ENCODE measurements at regions not wholly inside any gene's neighbourhood (a gene's known extent, or its start where the extent isn't known, plus 50 kb on each side); places are given as distances from the start of the nearest gene placed in this dataset.

DNA sequence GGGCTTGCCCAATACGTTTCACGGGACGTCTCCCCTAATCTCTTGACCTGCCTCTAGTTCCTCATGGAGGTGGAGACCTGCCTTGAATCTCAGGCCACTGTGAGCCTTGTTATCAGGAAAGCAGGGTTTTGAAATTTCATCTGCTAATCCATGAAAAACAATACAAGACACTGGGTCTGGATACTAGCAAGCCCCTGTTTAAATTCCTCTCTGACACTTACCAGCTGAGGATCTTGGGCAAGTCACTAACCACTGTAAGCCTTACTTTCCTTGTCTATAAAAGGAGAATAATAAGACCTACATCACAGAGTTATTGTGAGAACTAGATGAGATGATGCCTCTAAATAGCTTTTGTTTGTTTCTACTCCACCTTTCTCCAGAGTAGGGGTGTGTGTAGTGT, 303.6 kb downstream of the FGFR2 start:
- H3K4me3 ChIP-seq (ENCODE audit: low read depth, low read length): no peak overlapping the region
- TF ChIP-seq, protein P1, sequence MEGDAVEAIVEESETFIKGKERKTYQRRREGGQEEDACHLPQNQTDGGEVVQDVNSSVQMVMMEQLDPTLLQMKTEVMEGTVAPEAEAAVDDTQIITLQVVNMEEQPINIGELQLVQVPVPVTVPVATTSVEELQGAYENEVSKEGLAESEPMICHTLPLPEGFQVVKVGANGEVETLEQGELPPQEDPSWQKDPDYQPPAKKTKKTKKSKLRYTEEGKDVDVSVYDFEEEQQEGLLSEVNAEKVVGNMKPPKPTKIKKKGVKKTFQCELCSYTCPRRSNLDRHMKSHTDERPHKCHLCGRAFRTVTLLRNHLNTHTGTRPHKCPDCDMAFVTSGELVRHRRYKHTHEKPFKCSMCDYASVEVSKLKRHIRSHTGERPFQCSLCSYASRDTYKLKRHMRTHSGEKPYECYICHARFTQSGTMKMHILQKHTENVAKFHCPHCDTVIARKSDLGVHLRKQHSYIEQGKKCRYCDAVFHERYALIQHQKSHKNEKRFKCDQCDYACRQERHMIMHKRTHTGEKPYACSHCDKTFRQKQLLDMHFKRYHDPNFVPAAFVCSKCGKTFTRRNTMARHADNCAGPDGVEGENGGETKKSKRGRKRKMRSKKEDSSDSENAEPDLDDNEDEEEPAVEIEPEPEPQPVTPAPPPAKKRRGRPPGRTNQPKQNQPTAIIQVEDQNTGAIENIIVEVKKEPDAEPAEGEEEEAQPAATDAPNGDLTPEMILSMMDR (IDR thresholded peaks at IDR 0.05; ENCODE audit: borderline replicate concordance, insufficient read depth, low read depth, low read length): no peak

DNA sequence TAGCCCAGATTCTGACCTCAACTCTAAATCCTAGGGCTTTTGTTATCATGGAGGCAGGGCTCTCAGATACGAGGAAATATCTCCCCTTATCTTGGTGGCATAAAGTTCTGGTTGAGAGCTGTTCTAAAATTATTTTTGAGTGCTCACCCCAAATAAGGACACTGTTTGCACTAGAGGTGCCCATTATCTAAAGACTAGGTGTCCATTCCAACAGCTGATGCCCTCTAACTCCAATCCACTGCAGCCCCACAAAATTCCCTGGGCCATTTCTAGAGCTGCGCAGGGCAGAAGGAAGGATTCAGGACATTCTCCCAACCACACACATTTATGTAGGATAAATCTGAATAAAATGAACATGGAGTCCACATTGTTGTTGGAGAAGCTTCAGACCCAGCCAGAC, 301.9 kb downstream of the FGFR2 start:
- H3K4me3 ChIP-seq (ENCODE audit: low read depth, low read length): no peak overlapping the region
- TF ChIP-seq, protein P1 (IDR thresholded peaks at IDR 0.05; ENCODE audit: borderline replicate concordance, insufficient read depth, low read depth, low read length): no peak

DNA sequence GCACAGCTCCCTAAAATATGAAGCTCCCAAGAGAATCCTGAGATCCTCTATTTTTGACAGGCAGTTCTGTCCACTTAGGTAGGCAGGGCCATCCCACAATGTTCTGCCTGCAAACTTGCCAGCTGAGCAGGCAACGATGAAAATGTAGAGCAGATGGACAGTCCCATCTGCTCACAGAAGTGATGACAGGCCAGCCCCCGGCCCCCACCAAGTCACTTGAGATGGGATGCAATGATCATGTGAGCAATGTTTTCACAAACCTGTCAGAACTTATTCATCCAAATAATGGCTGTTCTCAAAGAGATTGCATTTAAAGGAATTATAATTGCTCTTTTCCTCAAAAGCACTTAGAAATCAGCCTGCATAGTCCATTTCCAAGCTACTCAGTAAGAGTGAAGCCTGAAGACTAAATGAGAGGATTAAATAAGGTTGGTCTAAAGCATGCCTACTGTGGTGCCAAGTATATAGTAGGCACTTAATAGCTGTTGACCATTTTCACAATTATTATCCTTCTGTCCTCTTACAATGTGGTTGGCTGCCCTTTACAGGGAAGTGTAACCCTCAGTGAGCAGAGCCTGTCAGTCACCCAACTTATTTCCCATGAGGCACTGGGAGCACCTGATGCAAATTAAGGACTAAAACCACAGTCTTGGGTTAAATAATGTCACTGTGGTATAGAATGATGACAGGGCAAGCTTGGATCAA, 301.2 kb downstream of the FGFR2 start:
- H3K4me3 ChIP-seq (ENCODE audit: low read depth, low read length): no peak overlapping the region
- TF ChIP-seq, protein P1 (IDR thresholded peaks at IDR 0.05; ENCODE audit: borderline replicate concordance, insufficient read depth, low read depth, low read length): no peak

DNA sequence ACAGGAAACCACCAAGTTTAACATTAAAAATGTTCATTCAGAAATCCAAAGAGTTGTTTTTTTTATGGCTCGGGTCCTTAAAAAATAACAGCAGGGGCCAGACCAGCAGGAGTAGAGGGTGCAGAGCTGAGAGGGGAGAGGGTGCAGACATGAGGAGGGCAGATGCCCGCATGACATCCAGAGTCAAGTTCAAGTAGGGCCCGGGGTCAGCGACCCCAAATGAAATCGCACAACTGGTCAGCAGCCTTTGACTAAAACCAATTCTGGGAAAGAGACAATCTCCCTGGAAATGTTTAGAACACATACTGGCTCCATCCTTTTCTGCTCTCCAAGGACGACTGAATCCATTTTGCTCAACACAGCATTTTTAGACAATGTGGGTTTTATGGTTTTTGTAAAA, 297.5 kb downstream of the FGFR2 start:
- H3K4me3 ChIP-seq (ENCODE audit: low read depth, low read length): no peak overlapping the region
- TF ChIP-seq, protein P1 (IDR thresholded peaks at IDR 0.05; ENCODE audit: borderline replicate concordance, insufficient read depth, low read depth, low read length): no peak

DNA sequence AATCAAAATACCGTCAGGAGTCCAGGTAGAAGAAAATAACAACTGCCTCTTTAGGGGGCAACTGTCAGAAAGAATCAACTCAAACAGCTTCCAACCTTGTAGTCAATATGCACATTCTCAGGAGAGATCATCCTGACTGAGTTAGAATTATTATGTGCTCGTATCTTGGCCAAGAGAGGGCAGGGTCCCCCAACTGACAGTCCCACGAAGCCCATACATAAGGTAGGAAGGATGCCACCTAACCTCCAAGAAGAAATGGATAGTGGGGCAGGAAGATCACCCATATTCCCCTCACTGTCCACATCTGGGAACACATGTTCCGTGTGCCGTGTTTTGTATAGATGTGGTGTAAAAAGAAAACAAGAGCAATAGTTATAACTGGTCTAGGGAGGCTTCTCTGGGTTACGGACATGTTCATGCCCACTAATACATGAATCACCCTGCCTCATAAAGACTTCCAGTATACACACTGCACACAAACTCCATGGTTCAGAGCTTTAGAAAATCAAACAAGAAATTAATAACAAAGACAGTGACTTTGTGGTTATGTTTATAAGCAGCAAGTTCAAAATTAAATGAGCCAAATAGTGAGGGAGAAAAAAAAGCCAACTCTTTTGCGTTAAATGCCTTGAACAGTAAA, 295.6 kb downstream of the FGFR2 start:
- TF ChIP-seq, protein P1 (IDR thresholded peaks at IDR 0.05; ENCODE audit: borderline replicate concordance, insufficient read depth, low read depth, low read length): no peak
- no peak overlapping the region for H3K4me3 ChIP-seq (ENCODE audit: low read depth, low read length)

GRCh38 chr10:121303287-121303890, 294.9 kb downstream of the FGFR2 start:
- TF ChIP-seq, protein P1 (IDR thresholded peaks at IDR 0.05; ENCODE audit: borderline replicate concordance, insufficient read depth, low read depth, low read length): no peak
- H3K4me3 ChIP-seq (ENCODE audit: low read depth, low read length): no peak overlapping the region
